Activated T-helper 9 cell treated with anti-CD3 and anti-CD28 coated beads, Interleukin-2, amount 50 U/mL, for 16 hours (primary cell): ENCODE measurements at regions not wholly inside any gene's neighbourhood (a gene's known extent, or its start where the extent isn't known, plus 50 kb on each side); places are given as distances from the start of the nearest gene placed in this dataset.
"Not testable (repeated sequence)": the region's sequence is repeated elsewhere in the genome, so short reads cannot be mapped to it uniquely, and the experiment has no call there.

ENCODE experiments used
- DNase-seq: peaks from one replicate; pipeline ENCODE4 v3.0.0-alpha.2; 2020; ENCODE audit warnings: low read depth

- not testable (repeated sequence) for DNase-seq
These were observed 62.5 kb upstream of the TNK2 start for GRCh38 chr3:195970873-195971272.

DNA sequence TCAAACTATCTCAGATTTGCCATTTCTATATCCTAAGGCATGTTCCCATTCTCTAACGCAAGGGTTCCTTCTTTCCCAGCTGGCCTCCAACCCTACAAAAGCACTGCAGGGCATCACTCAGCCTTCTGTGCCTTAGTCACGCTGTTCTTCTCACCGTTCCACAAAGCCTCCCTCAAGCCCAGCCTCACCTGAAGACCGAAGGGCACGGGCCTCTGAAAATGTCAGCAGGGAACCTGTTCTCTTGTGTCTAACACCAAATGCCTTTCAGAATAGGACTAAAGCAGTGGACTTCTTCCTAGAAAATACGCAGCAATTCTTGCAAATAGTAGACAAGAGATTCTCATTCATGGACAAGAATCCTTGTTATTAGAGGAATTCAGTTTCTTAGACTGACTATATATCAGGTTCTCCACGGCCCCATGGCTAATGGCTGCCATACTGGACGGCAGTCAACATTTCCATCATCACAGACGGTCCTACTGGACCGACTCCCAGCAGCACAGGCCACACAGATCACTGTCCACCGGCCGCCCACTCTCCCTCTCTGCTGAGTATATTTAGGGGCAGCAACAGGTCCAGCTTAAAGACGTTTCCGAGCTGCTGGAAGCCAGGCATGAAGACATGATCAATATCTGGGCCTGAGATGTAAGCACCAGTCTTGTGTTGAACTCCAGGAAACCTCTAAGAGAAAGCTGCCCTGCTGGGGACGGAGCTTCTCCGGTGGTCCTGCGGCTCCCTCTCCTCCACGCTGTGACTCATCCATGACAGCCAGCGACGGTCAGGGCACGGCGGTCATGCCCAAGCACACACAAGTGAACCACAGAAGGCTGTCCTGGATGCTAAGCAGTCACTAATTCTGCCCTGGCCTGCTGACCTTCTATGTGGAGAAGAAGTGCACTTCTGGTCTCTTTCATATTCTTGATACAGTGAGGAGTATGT is 61.8 kb upstream of the TNK2 start:
- DNase-seq: not testable (repeated sequence)

DNA sequence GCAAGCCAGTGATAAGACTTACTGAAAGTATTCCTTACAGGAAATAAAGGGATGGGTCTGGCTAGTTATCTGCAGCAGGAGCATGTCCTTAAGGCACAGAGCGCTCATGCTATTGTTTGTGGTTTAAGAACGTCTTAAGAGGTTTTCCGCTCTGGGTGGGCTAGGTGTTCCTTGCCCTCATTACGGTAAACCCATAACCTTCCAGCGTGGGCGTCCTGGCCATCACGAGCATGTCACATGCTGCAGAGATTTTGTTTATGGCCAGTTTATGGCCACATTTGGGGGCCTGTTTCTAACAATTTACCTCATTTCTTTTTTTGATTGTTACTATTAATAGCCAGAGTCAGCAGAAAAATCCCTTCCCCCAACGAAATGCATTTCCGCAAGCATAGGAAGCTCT is 61.0 kb upstream of the TNK2 start:
- not testable (repeated sequence) for DNase-seq

DNA sequence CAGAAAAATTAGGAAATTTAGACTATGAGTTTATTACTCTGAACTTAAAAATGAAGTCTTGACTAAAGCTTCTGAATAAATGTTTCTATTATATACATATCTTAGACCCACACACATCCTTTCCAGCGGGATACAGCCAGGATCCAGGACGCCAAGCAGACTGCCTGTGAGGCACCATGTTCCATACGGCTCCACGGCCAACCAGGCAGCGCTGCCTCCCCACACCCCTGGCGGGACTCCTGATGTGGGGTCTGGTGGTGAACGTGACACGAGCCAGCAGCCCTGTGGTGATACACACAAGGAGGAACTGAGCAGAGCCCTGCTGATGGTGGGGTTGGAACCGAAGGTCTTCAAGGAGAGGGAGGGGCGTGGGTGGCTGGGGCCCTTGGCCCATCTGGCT is 59.8 kb upstream of the TNK2 start:
- DNase-seq: not testable (repeated sequence)

GRCh38 chr3:195967387-195967720 is 59.0 kb upstream of the TNK2 start:
- DNase-seq: not testable (repeated sequence)

- DNase-seq: not testable (repeated sequence)
These were observed 58.4 kb upstream of the TNK2 start for GRCh38 chr3:195966563-195967386.

- DNase-seq: not testable (repeated sequence)
These were observed 56.9 kb upstream of the TNK2 start for GRCh38 chr3:195965217-195965616.

DNA sequence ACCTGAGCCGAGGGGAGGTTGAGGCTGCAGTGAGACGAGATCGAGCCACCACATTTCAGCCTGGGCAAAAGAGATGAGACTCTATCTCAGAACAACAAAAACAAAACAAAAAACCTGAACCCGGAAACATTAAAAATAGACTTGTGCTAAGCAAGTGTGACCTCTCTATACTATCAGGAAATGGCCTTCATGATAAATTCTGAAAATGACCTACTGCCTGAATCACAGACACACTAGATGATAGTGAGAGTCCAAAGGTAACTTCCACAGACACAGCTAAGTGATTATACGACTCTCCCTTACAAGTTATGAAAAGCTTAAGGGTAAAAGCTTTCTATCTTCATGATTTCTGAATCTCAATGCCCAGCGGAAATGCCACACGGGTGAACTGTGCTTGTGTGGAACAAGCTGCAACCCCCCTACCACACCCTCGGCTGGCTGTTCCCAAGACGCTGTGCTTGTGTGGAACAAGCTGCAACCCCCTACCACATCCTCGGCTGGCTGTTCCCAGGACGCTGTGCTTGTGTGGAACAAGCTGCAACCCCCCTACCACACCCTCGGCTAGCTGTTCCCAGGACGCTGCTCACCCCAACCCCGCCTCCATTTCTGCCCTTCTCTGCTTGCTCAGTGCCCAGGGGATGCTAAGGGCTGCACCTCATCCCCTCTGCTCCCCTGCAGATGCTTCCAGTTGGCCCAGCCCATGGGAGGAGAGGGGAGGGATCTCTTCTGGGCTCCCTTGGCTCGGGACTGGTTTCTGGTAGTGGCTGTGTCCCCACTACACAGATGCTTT is 56.2 kb upstream of the TNK2 start:
- DNase-seq: not testable (repeated sequence)

DNA sequence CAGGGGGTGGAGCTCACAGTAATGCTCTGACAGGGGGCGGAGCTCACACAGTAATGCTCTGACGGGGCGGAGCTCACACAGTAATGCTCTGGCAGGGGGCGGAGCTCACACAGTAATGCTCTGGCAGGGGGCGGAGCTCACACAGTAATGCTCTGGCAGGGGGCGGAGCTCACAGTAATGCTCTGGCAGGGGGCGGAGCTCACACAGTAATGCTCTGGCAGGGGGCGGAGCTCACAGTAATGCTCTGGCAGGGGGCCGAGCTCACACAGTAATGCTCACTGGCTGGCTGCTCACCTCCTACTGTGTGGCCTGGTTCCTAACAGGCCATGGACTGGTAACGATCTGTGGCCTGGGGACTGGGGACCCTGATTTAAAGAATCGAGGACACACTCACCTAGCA is 53.9 kb upstream of the TNK2 start:
- not testable (repeated sequence) for DNase-seq

DNA sequence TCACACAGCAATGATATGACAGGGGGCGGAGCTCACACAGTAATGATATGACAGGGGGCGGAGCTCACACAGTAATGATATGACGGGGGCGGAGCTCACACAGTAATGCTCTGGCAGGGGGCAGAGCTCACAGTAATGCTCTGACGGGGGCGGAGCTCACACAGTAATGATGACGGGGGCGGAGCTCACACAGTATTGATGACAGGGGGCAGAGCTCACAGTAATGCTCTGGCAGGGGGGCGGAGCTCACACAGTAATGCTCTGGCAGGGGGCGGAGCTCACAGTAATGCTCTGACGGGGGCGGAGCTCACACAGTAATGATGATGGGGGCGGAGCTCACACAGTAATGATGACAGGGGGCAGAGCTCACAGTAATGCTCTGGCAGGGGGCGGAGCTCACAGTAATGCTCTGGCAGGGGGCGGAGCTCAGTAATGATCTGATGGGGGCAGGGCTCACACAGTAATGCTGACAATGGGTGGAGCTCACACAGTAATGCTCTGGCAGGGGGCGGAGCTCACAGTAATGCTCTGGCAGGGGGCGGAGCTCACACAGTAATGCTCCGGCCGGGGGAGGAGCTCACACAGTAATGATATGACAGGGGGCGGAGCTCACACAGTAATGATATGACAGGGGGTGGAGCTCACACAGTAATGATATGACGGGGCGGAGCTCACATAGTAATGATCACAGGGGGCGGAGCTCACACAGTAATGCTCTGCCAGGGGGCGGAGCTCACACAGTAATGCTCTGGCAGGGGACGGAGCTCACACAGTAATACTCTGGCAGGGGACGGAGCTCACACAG is 52.8 kb upstream of the TNK2 start:
- not testable (repeated sequence) for DNase-seq

- DNase-seq: not testable (repeated sequence)
These were observed 51.8 kb upstream of the TNK2 start for GRCh38 chr3:195960164-195960563.

DNA sequence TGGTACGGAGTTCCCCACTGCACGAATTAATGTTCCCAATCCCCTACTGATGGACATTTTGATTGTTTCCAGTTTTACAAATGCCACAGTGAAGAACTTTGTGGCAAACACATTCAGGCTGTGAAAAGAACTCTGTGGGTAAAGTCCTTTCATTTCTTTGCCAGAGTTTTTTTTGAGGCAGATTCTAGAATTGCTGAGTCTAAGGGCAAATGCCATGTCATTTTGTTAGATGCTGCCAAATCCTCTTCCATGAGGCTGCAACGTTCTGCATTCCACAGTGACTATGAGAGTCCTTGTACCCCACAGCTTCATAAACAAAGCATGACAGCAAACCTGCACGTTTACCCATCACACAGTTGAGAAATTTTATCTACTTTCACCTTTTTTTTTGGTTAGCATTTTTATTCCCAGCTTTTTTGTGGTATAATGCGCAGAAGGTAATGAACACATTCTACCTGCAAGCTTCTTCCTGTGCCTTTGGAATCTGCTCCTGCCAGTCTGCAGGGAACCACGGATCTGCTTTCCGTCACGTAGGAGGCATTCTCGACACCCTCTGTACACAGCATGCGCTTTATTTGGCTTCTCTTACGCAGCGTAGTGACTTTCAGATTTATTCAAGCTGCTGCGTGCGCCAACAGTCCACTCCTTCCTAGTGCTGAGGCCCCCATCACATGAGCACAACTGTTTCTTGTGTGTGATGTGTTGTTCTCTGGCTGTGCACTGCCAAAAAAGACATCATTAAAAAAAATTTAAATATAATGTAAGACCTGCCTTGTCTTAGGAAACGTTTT is 51.2 kb upstream of the TNK2 start:
- not testable (repeated sequence) for DNase-seq

GRCh38 chr3:195958736-195959135 is 50.4 kb upstream of the TNK2 start:
- not testable (repeated sequence) for DNase-seq
